Adrenal gland (tissue), 9 donors: ENCODE measurements at regions not wholly inside any gene's neighbourhood (a gene's known extent, or its start where the extent isn't known, plus 50 kb on each side); places are given as distances from the start of the nearest gene placed in this dataset.

Source experiments
- DNase-seq, 7 donors: peaks; one replicate each; pipeline ENCODE4 v3.0.0-alpha.2; 2019 to 2020
- H3K27ac ChIP-seq, 5 donors: fragments of 200-600 bp; sonication (generic) in 4 of 5; 1 replicate in 3 of 5; 2 replicates in 2 of 5; pipeline versions ENCODE4 v1.5.1 to v1.8.0; 2016 to 2020; ENCODE audit warnings: mild to moderate bottlenecking in 1 of 5
- H3K27me3 ChIP-seq: fragments of 200-600 bp; 2 replicates; pipeline ENCODE4 v1.8.0; 2021
- H3K36me3 ChIP-seq, 2 donors: fragments of 200-600 bp; replicated peaks in 1 of 2; 1 replicate in 1 of 2; 2 replicates in 1 of 2; pipeline versions ENCODE4 v1.5.1 to v1.8.0; 2018 to 2022
- H3K4me1 ChIP-seq, 2 donors: fragments of 200-600 bp; replicated peaks in 1 of 2; 1 replicate in 1 of 2; 2 replicates in 1 of 2; pipeline versions ENCODE4 v1.5.1 to v1.8.0; 2018 to 2021
- H3K4me3 ChIP-seq, 4 donors: fragments of 200-600 bp; sonication (generic) in 3 of 4; one replicate each; pipeline ENCODE4 v1.5.1; 2016 to 2018
- H3K9me3 ChIP-seq, 3 donors: fragments of 200-600 bp; sonication (generic) in 1 of 3; replicated peaks in 1 of 3; 1 replicate in 2 of 3; 2 replicates in 1 of 3; pipeline versions ENCODE4 v1.5.1 to v1.8.0; 2016 to 2021
- CTCF ChIP-seq, 6 experiments: fragments of 450-650 bp in 4 of 6; fragments of 200-600 bp in 2 of 6; sonication (generic) in 1 of 6; IDR thresholded peaks; 1 replicate in 5 of 6; 2 replicates in 1 of 6; pipeline versions ENCODE4 v1.5.1 to v1.8.0; 2016 to 2021; ENCODE audit warnings: antibody characterized with exemption in 6 of 6, mild to moderate bottlenecking in 2 of 6, moderate library complexity in 1 of 6
- POLR2A ChIP-seq, 2 donors: fragments of 450-650 bp; IDR thresholded peaks; one replicate each; pipeline ENCODE4 v1.6.1; 2017; ENCODE audit warnings: antibody characterized with exemption in 2 of 2, mild to moderate bottlenecking in 2 of 2, moderate library complexity in 1 of 2
- WGBS, 4 donors: extraction: QIAGEN DNeasy Blood & Tissue Kit in 2 of 4; methylation state at CpG; one replicate each; pipeline versions ENCODE4 v1.1.5 to v1.1.7; 2013 to 2017; 5-methylcytosine and 5-hydroxymethylcytosine counted together
- intact Hi-C, 2 donors: fragments of 100-400 bp; cut with DNase I; formaldehyde crosslinking; loops; one replicate each; pipeline versions ENCODE4 v1.14.1 to v1.15.0; 2022 to 2023
- donor health status: healthy with polysubstance abuse.
- donor health status: Bipolar disorder and iron deficiency.
- donor health status: DM: yes; HTN: yes; CAD: no.
- donor health status: DM: no; HTN: no; CAD: no.
- donor health status: DM: no; HTN: no; CAD: no.

GRCh38 chr11:10979529-10979928 is 121.7 kb upstream of the ZBED5 start:
- Histone ChIP-seq H3K9me3 (no peaks in the 10 kb centered on the region), H3K27ac (no peak overlapping the region), H3K4me1 (no peaks in the 10 kb centered on the region), H3K27me3 (no peaks in the 10 kb centered on the region), H3K4me3 (no peak overlapping the region), H3K36me3 (no peaks in the 10 kb centered on the region)
- 45 to 54% (median 47%) methylated on average over 3 of the region's 3 CpGs for WGBS, 4 donors
- TF ChIP-seq POLR2A (IDR thresholded peaks at IDR 0.05), result no peak
- TF ChIP-seq CTCF (IDR thresholded peaks at IDR 0.05), result no peak
- intact Hi-C loops, result no loop called here
- DNase-seq, result no peak

GRCh38 chr11:10978198-10978597 is 120.3 kb upstream of the ZBED5 start:
- no peak overlapping the region for H3K27ac ChIP-seq
- no peaks in the 10 kb centered on the region for H3K4me1 ChIP-seq
- no peaks in the 10 kb centered on the region for H3K36me3 ChIP-seq
- H3K4me3 ChIP-seq, result no peak overlapping the region
- 72 to 87% (median 82%) methylated on average over 1 of the region's 1 CpG for WGBS, 4 donors
- H3K27me3 ChIP-seq, result no peaks in the 10 kb centered on the region
- TF ChIP-seq CTCF (IDR thresholded peaks at IDR 0.05) (no peak), POLR2A (IDR thresholded peaks at IDR 0.05) (no peak)
- no peak for DNase-seq
- intact Hi-C loops, result no loop called here
- no peaks in the 10 kb centered on the region for H3K9me3 ChIP-seq

- no peaks in the 10 kb centered on the region for H3K4me1 ChIP-seq
- no peaks in the 10 kb centered on the region for H3K36me3 ChIP-seq
- H3K27ac ChIP-seq, result no peak overlapping the region
- DNase-seq, result no peak
- WGBS, 4 donors, result 22 to 27% (median 25%) methylated on average over 2 of the region's 2 CpGs
- H3K27me3 ChIP-seq, result no peaks in the 10 kb centered on the region
- no peak for TF ChIP-seq CTCF (IDR thresholded peaks at IDR 0.05)
- no peak for TF ChIP-seq POLR2A (IDR thresholded peaks at IDR 0.05)
- intact Hi-C loops, result no loop called here
- H3K9me3 ChIP-seq, result no peaks in the 10 kb centered on the region
- no peak overlapping the region for H3K4me3 ChIP-seq
These were observed 117.5 kb upstream of the ZBED5 start for GRCh38 chr11:10975287-10975721.

- Histone ChIP-seq H3K4me3 (no peak overlapping the region), H3K27me3 (no peaks in the 10 kb centered on the region), H3K27ac (no peak overlapping the region), H3K4me1 (no peaks in the 10 kb centered on the region), H3K9me3 (no peaks in the 10 kb centered on the region), H3K36me3 (no peaks in the 10 kb centered on the region)
- DNase-seq, result no peak
- no peak for TF ChIP-seq POLR2A (IDR thresholded peaks at IDR 0.05)
- TF ChIP-seq CTCF (IDR thresholded peaks at IDR 0.05), result no peak
- intact Hi-C loops, result no loop called here
- WGBS, 4 donors, result 74 to 92% (median 88%) methylated on average over 1 of the region's 1 CpG
These were observed 115.6 kb upstream of the ZBED5 start for GRCh38 chr11:10973416-10973815.
